AG04450 (cell line): ENCODE measurements at regions not wholly inside any gene's neighbourhood (a gene's known extent, or its start where the extent isn't known, plus 50 kb on each side); places are given as distances from the start of the nearest gene placed in this dataset.

Experiments
- CTCF ChIA-PET: fragments of 300-600, 350-600 bp; formaldehyde crosslinking; extraction: SDS; loops from one replicate; lab custom pipeline; 2022; ENCODE audit warnings: antibody characterized with exemption, inconsistent platforms; lab: Charles Lee
- POLR2A ChIA-PET: fragments of 350-600 bp; formaldehyde crosslinking; extraction: SDS; loops from one replicate; lab custom pipeline; 2021; ENCODE audit warnings: antibody characterized with exemption, inconsistent platforms; lab: Yijun Ruan, JAX
- DNase-seq: peaks from one replicate; pipeline ENCODE4 v3.0.0-alpha.2; 2011; ENCODE audit warnings: low read depth, low spot score
- H3K27ac ChIP-seq: one replicate; pipeline ENCODE4 v1.5.1; 2012; ENCODE audit warnings: low read depth, low read length, control low read depth
- H3K27me3 ChIP-seq: one replicate; pipeline ENCODE4 v1.6.0; 2012; ENCODE audit warnings: low read length; ENCODE audit not compliant: control insufficient read depth, insufficient read depth
- H3K4me3 ChIP-seq: 2 replicates; pipeline ENCODE4 v1.5.1; 2011; ENCODE audit warnings: mild to moderate bottlenecking, low read depth, low read length, control low read depth
- H3K9me3 ChIP-seq: 2 replicates; pipeline ENCODE4 v1.5.1; 2012; ENCODE audit warnings: low read length; ENCODE audit not compliant: control insufficient read depth, insufficient read depth
- CTCF ChIP-seq: IDR thresholded peaks from 2 replicates; pipeline ENCODE4 v1.5.1; 2011; ENCODE audit warnings: low read depth, low read length, control low read depth, inconsistent platforms

DNA sequence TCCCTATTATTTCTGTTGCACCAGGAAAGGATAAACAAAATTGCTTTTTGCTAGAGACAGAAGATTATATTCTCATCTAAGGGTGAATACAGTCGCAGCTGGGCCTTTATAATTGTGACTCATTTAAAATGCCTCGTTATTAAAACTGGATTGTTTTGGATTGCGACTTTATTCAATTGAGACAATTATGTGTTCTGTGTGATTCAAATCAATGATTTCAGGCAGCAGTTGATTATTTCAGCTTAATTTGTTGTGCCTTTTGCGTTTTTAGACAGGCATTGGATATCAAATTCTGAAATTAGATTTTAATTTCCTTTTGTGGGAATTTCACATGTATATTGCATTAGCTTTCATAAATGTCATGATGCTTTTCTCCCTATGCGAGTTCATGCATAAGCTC is 778.1 kb upstream of the SOX11 start:
- TF ChIP-seq CTCF: no peak
- ChIA-PET CTCF (no interaction called here), POLR2A (no interaction called here)
- Histone ChIP-seq H3K4me3 (no peak overlapping the region), H3K27ac (no peak overlapping the region), H3K9me3 (peaks cover 20% of the 10 kb centered on the region; the same call in 1 of the 2 replicates), H3K27me3 (no peaks in the 10 kb centered on the region)
- no peak for DNase-seq

DNA sequence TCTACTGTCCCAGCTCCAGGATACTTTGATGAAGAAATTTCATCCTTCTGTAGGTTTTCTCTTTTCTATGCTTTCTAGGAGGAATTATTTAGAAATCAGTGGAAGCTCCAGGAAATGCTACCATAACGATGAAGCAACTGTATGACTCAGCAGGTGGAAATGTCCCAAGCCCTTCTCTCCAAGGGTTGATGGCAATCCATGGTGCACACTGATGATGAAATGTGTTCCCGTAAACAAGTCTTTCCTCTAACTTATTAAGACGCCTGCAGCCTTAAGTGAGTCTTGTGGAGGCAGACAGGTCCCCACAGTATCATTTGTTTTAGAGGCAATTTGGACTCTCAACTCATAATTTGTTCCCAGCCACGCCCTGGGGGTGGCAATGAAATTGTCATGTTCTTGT is 777.6 kb upstream of the SOX11 start:
- no peak for DNase-seq
- POLR2A ChIA-PET: no interaction called here
- peaks cover 20% of the 10 kb centered on the region; the same call in 1 of the 2 replicates for H3K9me3 ChIP-seq
- TF ChIP-seq CTCF: no peak
- no peaks in the 10 kb centered on the region for H3K27me3 ChIP-seq
- no peak overlapping the region for H3K27ac ChIP-seq
- H3K4me3 ChIP-seq: no peak overlapping the region
- CTCF ChIA-PET: no interaction called here

GRCh38 chr2:4915357-4915756 is 776.8 kb upstream of the SOX11 start:
- no peaks in the 10 kb centered on the region for H3K27me3 ChIP-seq
- ChIA-PET CTCF (no interaction called here), POLR2A (no interaction called here)
- peaks cover 20% of the 10 kb centered on the region; the same call in 1 of the 2 replicates for H3K9me3 ChIP-seq
- H3K4me3 ChIP-seq: no peak overlapping the region
- no peak overlapping the region for H3K27ac ChIP-seq
- DNase-seq: no peak
- no peak for TF ChIP-seq CTCF

- POLR2A ChIA-PET: no interaction called here
- no peak overlapping the region for H3K4me3 ChIP-seq
- H3K27ac ChIP-seq: no peak overlapping the region
- no peaks in the 10 kb centered on the region for H3K27me3 ChIP-seq
- no peak for DNase-seq
- CTCF ChIA-PET: no interaction called here
- no peak for TF ChIP-seq CTCF
- peaks cover 14% of the 10 kb centered on the region; the same call in 1 of the 2 replicates for H3K9me3 ChIP-seq
Measured at GRCh38 chr2:4916094-4916493, 776.1 kb upstream of the SOX11 start.

GRCh38 chr2:4930704-4931103 is 761.5 kb upstream of the SOX11 start:
- Histone ChIP-seq H3K27me3 (no peaks in the 10 kb centered on the region), H3K4me3 (no peak overlapping the region), H3K9me3 (peaks cover 29% of the 10 kb centered on the region), H3K27ac (no peak overlapping the region)
- DNase-seq: no peak
- TF ChIP-seq CTCF: no peak
- CTCF ChIA-PET: no interaction called here
- POLR2A ChIA-PET: no interaction called here
